ENCODE measurements at regions not wholly inside any gene's neighbourhood (a gene's known extent, or its start where the extent isn't known, plus 50 kb on each side); places are given as distances from the start of the nearest gene placed in this dataset.
"Not testable (repeated sequence)": the region's sequence is repeated elsewhere in the genome, so short reads cannot be mapped to it uniquely, and the experiment has no call there.

- in situ Hi-C loops (cut with MboI; ENCODE audit: low sequenced_read_pairs), result no loop called here
Measured at GRCh38 chr12:92062539-92063493, 82.8 kb downstream of the BTG1 start.

- in situ Hi-C loops (cut with MboI; ENCODE audit: low sequenced_read_pairs), result no loop called here
Measured at GRCh38 chr12:92061061-92061460, 84.6 kb downstream of the BTG1 start.

GRCh38 chr12:92059960-92060359, 85.7 kb downstream of the BTG1 start:
- in situ Hi-C loops (cut with MboI; ENCODE audit: low sequenced_read_pairs), result no loop called here

- in situ Hi-C loops (cut with MboI; ENCODE audit: low sequenced_read_pairs), result no loop called here
Measured at GRCh38 chr12:92058664-92059063, 87.0 kb downstream of the BTG1 start.

GRCh38 chr12:92056756-92057155, 88.9 kb downstream of the BTG1 start:
- in situ Hi-C loops (cut with MboI; ENCODE audit: low sequenced_read_pairs), result not testable (repeated sequence)

GRCh38 chr12:92056290-92056689, 89.4 kb downstream of the BTG1 start:
- in situ Hi-C loops (cut with MboI; ENCODE audit: low sequenced_read_pairs), result no loop called here

- in situ Hi-C loops (cut with MboI; ENCODE audit: low sequenced_read_pairs), result no loop called here
Measured at GRCh38 chr12:92055877-92056276, 89.8 kb downstream of the BTG1 start.

- in situ Hi-C loops (cut with MboI; ENCODE audit: low sequenced_read_pairs), result no loop called here
Measured at GRCh38 chr12:92051441-92051840, 94.2 kb downstream of the BTG1 start.

- in situ Hi-C loops (cut with MboI; ENCODE audit: low sequenced_read_pairs), result no loop called here
Measured at GRCh38 chr12:92049403-92049802, 96.2 kb downstream of the BTG1 start.

GRCh38 chr12:92047393-92047826, 98.2 kb downstream of the BTG1 start:
- in situ Hi-C loops (cut with MboI; ENCODE audit: low sequenced_read_pairs), result no loop called here

- in situ Hi-C loops (cut with MboI; ENCODE audit: low sequenced_read_pairs), result no loop called here
Measured at GRCh38 chr12:92046557-92047392, 98.9 kb downstream of the BTG1 start.

GRCh38 chr12:92045852-92046251, 99.8 kb downstream of the BTG1 start:
- in situ Hi-C loops (cut with MboI; ENCODE audit: low sequenced_read_pairs), result no loop called here

- in situ Hi-C loops (cut with MboI; ENCODE audit: low sequenced_read_pairs), result no loop called here
Measured at GRCh38 chr12:92044435-92044834, 101.2 kb downstream of the BTG1 start.

- in situ Hi-C loops (cut with MboI; ENCODE audit: low sequenced_read_pairs), result no loop called here
Measured at GRCh38 chr12:92042791-92043531, 102.7 kb downstream of the BTG1 start.

- in situ Hi-C loops (cut with MboI; ENCODE audit: low sequenced_read_pairs), result no loop called here
Measured at GRCh38 chr12:92041742-92042141, 103.9 kb downstream of the BTG1 start.

GRCh38 chr12:92039046-92039445, 106.6 kb downstream of the BTG1 start:
- in situ Hi-C loops (cut with MboI; ENCODE audit: low sequenced_read_pairs), result no loop called here

- in situ Hi-C loops (cut with MboI; ENCODE audit: low sequenced_read_pairs), result no loop called here
Measured at GRCh38 chr12:92038476-92038875, 107.2 kb downstream of the BTG1 start.

- in situ Hi-C loops (cut with MboI; ENCODE audit: low sequenced_read_pairs), result no loop called here
Measured at GRCh38 chr12:92036771-92037453, 108.7 kb downstream of the BTG1 start.

GRCh38 chr12:92036061-92036620, 109.5 kb downstream of the BTG1 start:
- in situ Hi-C loops (cut with MboI; ENCODE audit: low sequenced_read_pairs), result no loop called here

- in situ Hi-C loops (cut with MboI; ENCODE audit: low sequenced_read_pairs), result no loop called here
Measured at GRCh38 chr12:92035477-92035876, 110.2 kb downstream of the BTG1 start.

All from HL-60/S4 (cell line).